ENCODE measurements at regions not wholly inside any gene's neighbourhood (a gene's known extent, or its start where the extent isn't known, plus 50 kb on each side); places are given as distances from the start of the nearest gene placed in this dataset.

GRCh38 chr10:33817605-33818004 lies 483.1 kb upstream of the NRP1 start:
- DNase-seq (no peak), ATAC-seq (replicated peaks) (no peak)
- no peak overlapping the region for H3K27ac Mint-ChIP-seq
- H3K4me3 Mint-ChIP-seq = no peak overlapping the region
- H3K36me3 Mint-ChIP-seq (ENCODE audit: insufficient read depth) = no peaks in the 10 kb centered on the region
- H3K9me3 Mint-ChIP-seq = peaks cover 0 to 4% of the 10 kb centered on the region in 2 donors
- no peaks in the 10 kb centered on the region for H3K4me1 Mint-ChIP-seq (ENCODE audit: low read depth in 2 of 2)
- H3K27me3 Mint-ChIP-seq = peaks cover 0 to 9% of the 10 kb centered on the region in 2 donors

GRCh38 chr10:33815776-33816175 lies 481.3 kb upstream of the NRP1 start:
- H3K9me3 Mint-ChIP-seq = peaks cover 0 to 4% of the 10 kb centered on the region in 2 donors

GRCh38 chr10:33813871-33814270 lies 479.4 kb upstream of the NRP1 start:
- Mint-ChIP-seq H3K4me3 (no peak overlapping the region), H3K9me3 (peaks cover 0 to 4% of the 10 kb centered on the region in 2 donors), H3K27me3 (peaks cover 0 to 9% of the 10 kb centered on the region in 2 donors), H3K4me1 (ENCODE audit: low read depth in 2 of 2) (no peaks in the 10 kb centered on the region), H3K36me3 (ENCODE audit: insufficient read depth) (no peaks in the 10 kb centered on the region), H3K27ac (no peak overlapping the region)
- DNase-seq (no peak), ATAC-seq (replicated peaks) (no peak)

More at GRCh38 chr10:33815776-33816175, 481.3 kb upstream of the NRP1 start:
- Mint-ChIP-seq H3K36me3 (ENCODE audit: insufficient read depth) (no peaks in the 10 kb centered on the region), H3K4me1 (ENCODE audit: low read depth in 2 of 2) (no peaks in the 10 kb centered on the region), H3K27ac (no peak overlapping the region), H3K4me3 (no peak overlapping the region), H3K27me3 (peaks cover 0 to 9% of the 10 kb centered on the region in 2 donors)
- no peak for DNase-seq
- no peak for ATAC-seq (replicated peaks)

- no peak for ATAC-seq (replicated peaks)
- Mint-ChIP-seq H3K4me1 (ENCODE audit: low read depth in 2 of 2) (no peaks in the 10 kb centered on the region), H3K27me3 (peaks cover 0 to 12% of the 10 kb centered on the region in 2 donors), H3K27ac (no peak overlapping the region), H3K9me3 (peaks cover 0 to 4% of the 10 kb centered on the region in 2 donors), H3K36me3 (ENCODE audit: insufficient read depth) (no peaks in the 10 kb centered on the region), H3K4me3 (no peak overlapping the region)
- DNase-seq = no peak
Measured at GRCh38 chr10:33813415-33813814, 478.9 kb upstream of the NRP1 start.

DNA sequence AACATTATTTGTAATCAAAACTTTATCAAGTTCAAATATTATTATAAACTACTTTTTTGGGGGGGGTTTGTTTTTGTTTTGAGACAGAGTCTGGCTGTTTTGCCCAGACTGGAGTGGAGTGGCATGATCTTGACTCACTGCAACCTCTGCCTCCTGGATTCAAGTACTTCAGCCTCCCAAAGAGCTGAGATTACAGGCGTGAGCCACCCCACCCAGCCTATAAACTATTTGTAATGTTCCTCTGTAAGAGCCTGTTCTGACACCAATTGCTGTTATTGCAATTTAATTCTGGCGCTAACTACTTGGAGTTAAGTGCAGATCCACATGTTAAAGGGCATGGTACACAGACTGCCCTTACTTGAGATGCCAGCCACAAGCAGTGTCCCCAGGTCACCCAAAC lies 478.1 kb upstream of the NRP1 start:
- H3K4me1 Mint-ChIP-seq (ENCODE audit: low read depth in 2 of 2) = no peaks in the 10 kb centered on the region
- H3K9me3 Mint-ChIP-seq = peaks cover 0 to 4% of the 10 kb centered on the region in 2 donors
- H3K27ac Mint-ChIP-seq = no peak overlapping the region
- DNase-seq = no peak
- H3K4me3 Mint-ChIP-seq = no peak overlapping the region
- no peak for ATAC-seq (replicated peaks)
- peaks cover 0 to 20% of the 10 kb centered on the region in 2 donors for H3K27me3 Mint-ChIP-seq
- H3K36me3 Mint-ChIP-seq (ENCODE audit: insufficient read depth) = no peaks in the 10 kb centered on the region

GRCh38 chr10:33810986-33811385 lies 476.5 kb upstream of the NRP1 start:
- Mint-ChIP-seq H3K27me3 (peaks cover 0 to 22% of the 10 kb centered on the region in 2 donors), H3K4me1 (ENCODE audit: low read depth in 2 of 2) (no peaks in the 10 kb centered on the region)

DNA sequence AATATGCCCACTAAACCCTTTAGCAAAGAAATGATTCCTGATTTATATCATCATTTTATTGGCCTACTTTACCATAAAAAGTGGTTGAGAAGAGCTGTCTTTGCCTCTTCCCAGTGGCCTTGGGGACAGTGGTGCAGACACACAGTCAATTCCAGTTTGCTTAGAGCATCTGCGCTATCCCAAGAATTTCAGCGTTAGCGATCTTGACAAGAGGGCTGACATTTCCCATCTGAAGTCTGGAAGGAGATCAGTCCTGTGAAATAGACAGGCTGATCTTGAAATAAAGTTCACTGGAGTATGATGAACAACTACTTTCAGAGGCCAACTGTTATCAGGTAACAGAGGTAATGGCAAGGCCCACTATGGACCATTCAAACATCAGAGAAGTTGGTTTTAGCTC lies 475.3 kb upstream of the NRP1 start:
- H3K9me3 Mint-ChIP-seq = no peaks in the 10 kb centered on the region
- H3K4me1 Mint-ChIP-seq (ENCODE audit: low read depth in 2 of 2) = no peaks in the 10 kb centered on the region
- no peak overlapping the region for H3K27ac Mint-ChIP-seq
- peaks cover 2% of the 10 kb centered on the region for H3K36me3 Mint-ChIP-seq (ENCODE audit: insufficient read depth)
- peaks cover 0 to 22% of the 10 kb centered on the region in 2 donors for H3K27me3 Mint-ChIP-seq
- DNase-seq (no peak), ATAC-seq (replicated peaks) (no peak)
- no peak overlapping the region for H3K4me3 Mint-ChIP-seq

More at GRCh38 chr10:33810986-33811385, 476.5 kb upstream of the NRP1 start:
- no peak overlapping the region for H3K27ac Mint-ChIP-seq
- DNase-seq (no peak), ATAC-seq (replicated peaks) (no peak)
- peaks cover 0 to 4% of the 10 kb centered on the region in 2 donors for H3K9me3 Mint-ChIP-seq
- no peak overlapping the region for H3K4me3 Mint-ChIP-seq
- H3K36me3 Mint-ChIP-seq (ENCODE audit: insufficient read depth) = no peaks in the 10 kb centered on the region

GRCh38 chr10:33808475-33808874 lies 474.0 kb upstream of the NRP1 start:
- no peak for ATAC-seq (replicated peaks)

GRCh38 chr10:33807531-33808359 lies 473.3 kb upstream of the NRP1 start:
- DNase-seq (no peak), ATAC-seq (replicated peaks) (no peak)
- H3K4me1 Mint-ChIP-seq (ENCODE audit: low read depth in 2 of 2) = no peaks in the 10 kb centered on the region
- H3K36me3 Mint-ChIP-seq (ENCODE audit: insufficient read depth) = peaks cover 2% of the 10 kb centered on the region
- H3K9me3 Mint-ChIP-seq = no peaks in the 10 kb centered on the region
- H3K27me3 Mint-ChIP-seq = peaks cover 0 to 13% of the 10 kb centered on the region in 2 donors
- no peak overlapping the region for H3K27ac Mint-ChIP-seq
- no peak overlapping the region for H3K4me3 Mint-ChIP-seq

More at GRCh38 chr10:33808475-33808874, 474.0 kb upstream of the NRP1 start:
- no peak for DNase-seq
- Mint-ChIP-seq H3K36me3 (ENCODE audit: insufficient read depth) (peaks cover 2% of the 10 kb centered on the region), H3K4me1 (ENCODE audit: low read depth in 2 of 2) (no peaks in the 10 kb centered on the region), H3K27ac (no peak overlapping the region), H3K27me3 (peaks cover 0 to 20% of the 10 kb centered on the region in 2 donors), H3K4me3 (no peak overlapping the region), H3K9me3 (no peaks in the 10 kb centered on the region)

DNA sequence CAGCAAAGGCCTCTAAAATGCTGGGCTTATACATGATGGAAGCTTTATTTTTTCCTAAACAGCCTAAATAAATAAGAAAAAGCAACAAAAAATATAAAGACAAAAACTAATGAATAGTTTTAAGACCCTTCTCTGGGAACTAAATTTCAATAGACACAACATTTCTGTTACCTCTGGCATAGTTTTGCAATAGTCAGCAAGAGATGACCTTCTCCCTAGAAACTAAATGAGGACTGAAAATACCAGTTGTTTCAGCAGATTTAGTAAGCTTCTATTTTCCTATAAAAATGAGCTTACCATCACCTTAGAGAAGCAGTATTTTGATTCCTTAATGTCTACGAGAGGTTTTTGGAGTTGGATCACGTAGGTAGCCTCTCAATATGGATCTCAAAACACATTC lies 471.4 kb upstream of the NRP1 start:
- DNase-seq (no peak), ATAC-seq (replicated peaks) (no peak)
- Mint-ChIP-seq H3K36me3 (ENCODE audit: insufficient read depth) (peaks cover 2% of the 10 kb centered on the region), H3K27me3 (peaks cover 0 to 13% of the 10 kb centered on the region in 2 donors), H3K9me3 (no peaks in the 10 kb centered on the region), H3K4me3 (no peak overlapping the region), H3K4me1 (ENCODE audit: low read depth in 2 of 2) (no peaks in the 10 kb centered on the region), H3K27ac (no peak overlapping the region)

DNA sequence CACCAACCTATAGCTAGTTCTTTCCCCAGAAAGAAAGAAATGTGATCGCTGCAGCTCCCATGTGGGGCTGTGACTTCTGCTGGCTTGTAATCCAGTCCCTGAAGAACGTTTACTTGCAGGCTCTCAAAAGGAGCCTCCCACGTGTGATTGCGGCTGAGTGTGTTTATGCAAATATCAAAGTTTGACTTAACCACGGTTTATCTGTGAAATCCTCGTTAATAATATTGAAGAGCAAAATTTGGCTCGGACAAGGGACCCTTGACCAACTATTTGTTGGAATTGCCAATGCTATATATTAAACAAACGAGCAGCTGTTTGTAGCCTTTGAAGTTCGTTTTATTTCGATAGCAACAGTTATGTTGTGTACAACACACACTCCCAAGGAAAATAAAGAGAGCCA lies 470.1 kb upstream of the NRP1 start:
- Mint-ChIP-seq H3K27ac (no peak overlapping the region), H3K27me3 (peaks cover 0 to 13% of the 10 kb centered on the region in 2 donors), H3K4me3 (no peak overlapping the region), H3K36me3 (ENCODE audit: insufficient read depth) (peaks cover 2% of the 10 kb centered on the region), H3K4me1 (ENCODE audit: low read depth in 2 of 2) (no peaks in the 10 kb centered on the region), H3K9me3 (no peaks in the 10 kb centered on the region)
- no peak for ATAC-seq (replicated peaks)
- no peak for DNase-seq

DNA sequence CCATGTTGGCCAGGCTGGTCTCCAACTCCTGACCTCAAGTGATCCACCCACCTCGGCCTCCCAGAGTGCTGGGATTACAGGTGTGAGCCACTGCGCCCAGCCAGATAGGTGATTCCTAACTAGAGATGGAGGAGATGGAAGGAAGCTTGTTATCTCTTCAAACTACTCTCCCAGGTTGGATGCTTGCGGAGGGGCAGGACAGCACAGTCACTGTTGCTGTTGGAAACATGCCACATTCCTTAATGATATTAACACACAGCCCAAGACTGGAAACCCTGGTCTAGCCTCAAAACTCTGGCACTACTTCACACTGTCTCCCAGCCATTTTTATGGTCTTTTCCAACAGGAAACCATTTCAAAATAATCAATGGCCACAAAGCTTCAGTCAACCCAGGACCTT lies 468.8 kb upstream of the NRP1 start:
- H3K27me3 Mint-ChIP-seq = peaks cover 0 to 9% of the 10 kb centered on the region in 2 donors
- no peak overlapping the region for H3K27ac Mint-ChIP-seq
- no peak overlapping the region for H3K4me3 Mint-ChIP-seq
- DNase-seq (no peak), ATAC-seq (replicated peaks) (no peak)
- no peaks in the 10 kb centered on the region for H3K9me3 Mint-ChIP-seq
- H3K4me1 Mint-ChIP-seq (ENCODE audit: low read depth in 2 of 2) = no peaks in the 10 kb centered on the region
- H3K36me3 Mint-ChIP-seq (ENCODE audit: insufficient read depth) = peaks cover 2% of the 10 kb centered on the region

DNA sequence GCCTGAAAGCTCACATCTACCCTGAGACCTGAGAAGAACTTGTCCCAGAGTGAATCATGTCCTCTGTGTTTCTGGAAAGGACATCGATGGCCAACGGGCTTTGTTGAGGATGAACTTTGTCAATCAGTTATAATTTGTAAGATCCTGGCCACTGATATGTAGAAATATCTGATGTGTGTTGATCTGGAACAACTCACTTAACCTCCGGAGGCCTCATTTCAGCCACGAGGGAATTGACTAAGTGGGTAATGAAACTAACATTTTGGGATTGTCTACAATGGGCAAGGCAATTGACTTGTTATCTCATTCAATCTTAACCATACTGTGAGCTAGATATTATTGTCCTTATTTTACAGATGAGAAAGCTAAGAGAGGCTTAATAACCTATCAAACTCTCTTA lies 468.1 kb upstream of the NRP1 start:
- Mint-ChIP-seq H3K4me3 (no peak overlapping the region), H3K27ac (no peak overlapping the region), H3K36me3 (ENCODE audit: insufficient read depth) (peaks cover 2% of the 10 kb centered on the region), H3K27me3 (peaks cover 0 to 2% of the 10 kb centered on the region in 2 donors), H3K9me3 (no peaks in the 10 kb centered on the region), H3K4me1 (ENCODE audit: low read depth in 2 of 2) (no peaks in the 10 kb centered on the region)
- DNase-seq = no peak
- no peak for ATAC-seq (replicated peaks)

DNA sequence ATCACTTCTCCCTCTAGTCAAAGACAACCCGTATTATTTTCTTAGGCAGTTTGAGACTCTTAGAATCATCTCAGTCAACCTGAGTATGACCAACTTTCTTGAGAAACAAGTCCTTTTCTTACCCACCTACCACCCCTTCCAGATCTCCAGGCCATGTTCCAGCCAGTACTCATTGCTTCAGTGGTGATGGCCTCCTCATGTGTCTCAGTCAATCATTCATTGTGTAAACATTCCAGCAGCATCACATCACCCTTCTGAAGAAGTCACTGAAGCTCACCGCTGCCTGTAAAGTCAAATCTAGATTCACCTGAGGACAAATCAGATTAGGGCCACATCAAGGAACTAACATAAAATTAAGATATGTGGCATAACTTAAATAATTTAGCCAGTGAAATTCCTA lies 467.2 kb upstream of the NRP1 start:
- Mint-ChIP-seq H3K27ac (no peak overlapping the region), H3K4me3 (no peak overlapping the region), H3K36me3 (ENCODE audit: insufficient read depth) (peaks cover 2% of the 10 kb centered on the region), H3K4me1 (ENCODE audit: low read depth in 2 of 2) (no peaks in the 10 kb centered on the region), H3K9me3 (no peaks in the 10 kb centered on the region), H3K27me3 (no peaks in the 10 kb centered on the region)
- DNase-seq (no peak), ATAC-seq (replicated peaks) (no peak)

Data from effector memory CD8-positive, alpha-beta T cell (primary cell).